Stomach (tissue), 8 donors: ENCODE measurements at regions not wholly inside any gene's neighbourhood (a gene's known extent, or its start where the extent isn't known, plus 50 kb on each side); places are given as distances from the start of the nearest gene placed in this dataset.

Experiments
- DNase-seq, 2 donors: peaks; one replicate each; pipeline versions ENCODE4 v3.0.0 to v3.0.0-alpha.2; 2013 to 2019
- H3K27ac ChIP-seq, 5 donors: fragments of 200-600 bp in 4 of 5; sonication (generic) in 4 of 5; one replicate each; pipeline ENCODE4 v1.5.1; 2013 to 2019; ENCODE audit warnings: mild to moderate bottlenecking in 1 of 5, moderate library complexity in 1 of 5
- H3K27me3 ChIP-seq, 3 donors: fragments of 200-600 bp; sonication (generic); one replicate each; pipeline ENCODE4 v1.5.1; 2017 to 2019; ENCODE audit warnings: mixed run types in 1 of 3
- H3K36me3 ChIP-seq, 4 donors: fragments of 200-600 bp; sonication (generic); 1 replicate in 3 of 4; 2 replicates in 1 of 4; pipeline ENCODE4 v1.5.1; 2016 to 2019
- H3K4me1 ChIP-seq, 4 donors: fragments of 200-600 bp; sonication (generic); one replicate each; pipeline ENCODE4 v1.5.1; 2016 to 2019
- H3K4me3 ChIP-seq, 4 donors: fragments of 200-600 bp; sonication (generic) in 3 of 4; one replicate each; pipeline ENCODE4 v1.5.1; 2016 to 2019; ENCODE audit warnings: mild to moderate bottlenecking in 1 of 4
- H3K9me3 ChIP-seq, 4 donors: fragments of 200-600 bp; sonication (generic); one replicate each; pipeline ENCODE4 v1.5.1; 2016 to 2019
- EP300 ChIP-seq: sonication (generic); formaldehyde crosslinking; IDR thresholded peaks from one replicate; pipeline ENCODE4 v1.6.1; 2017; ENCODE audit warnings: antibody characterized with exemption
- POLR2A ChIP-seq, 4 donors: fragments of 450-650 bp; IDR thresholded peaks; one replicate each; pipeline ENCODE4 v1.6.1; 2016; ENCODE audit warnings: antibody characterized with exemption in 4 of 4, control low read depth in 2 of 4, mild to moderate bottlenecking in 1 of 4, moderate library complexity in 1 of 4
- POLR2AphosphoS5 ChIP-seq, 3 donors: sonication (generic); formaldehyde crosslinking; IDR thresholded peaks; one replicate each; pipeline ENCODE4 v1.6.1; 2016; ENCODE audit warnings: antibody characterized with exemption in 3 of 3
- WGBS, 5 donors: extraction: QIAGEN DNeasy Blood & Tissue Kit in 3 of 5; methylation state at CpG; one replicate each; pipeline versions ENCODE4 v1.1.5 to v1.1.7; 2013 to 2018; 5-methylcytosine and 5-hydroxymethylcytosine counted together
- intact Hi-C: fragments of 100-400 bp; cut with DNase I; formaldehyde crosslinking; loops from one replicate; pipeline ENCODE4 v1.15.1; 2023; ENCODE audit warnings: low total_unique reads
- TF ChIP-seq, protein P1 (sequence below), 7 experiments: fragments of 450-650 bp in 4 of 7; fragments of 200-600 bp in 3 of 7; sonication (generic) in 3 of 7; IDR thresholded peaks; one replicate each; pipeline ENCODE4 v1.5.1; 2016 to 2019; ENCODE audit warnings: antibody characterized with exemption in 7 of 7, control low read depth in 2 of 7, mild to moderate bottlenecking in 1 of 7
- donor health status: healthy with polysubstance abuse.
- donor health status: Bipolar disorder and iron deficiency.
- donor health status: healthy.

DNA sequence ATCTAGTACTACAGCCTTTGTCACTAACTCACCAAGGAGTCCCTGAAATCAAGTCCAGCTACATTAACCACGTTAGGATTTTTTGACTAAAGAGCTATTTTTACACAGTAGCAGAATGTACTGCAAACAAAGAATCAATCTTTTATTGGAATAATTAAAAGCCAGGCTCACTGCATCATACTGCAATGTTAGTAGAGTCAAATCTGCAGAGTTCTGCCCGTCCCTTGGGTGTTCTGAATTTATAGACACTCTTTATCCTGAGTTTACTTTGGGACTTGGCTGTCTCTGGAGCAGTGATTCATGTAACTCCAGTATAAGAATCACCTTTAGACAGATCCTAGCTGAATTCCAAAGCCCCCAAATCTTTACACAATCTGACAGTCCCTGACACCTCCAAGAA is 127.9 kb upstream of the THSD7B start:
- Histone ChIP-seq H3K27ac (no peak overlapping the region), H3K36me3 (no peaks in the 10 kb centered on the region), H3K27me3 (no peaks in the 10 kb centered on the region), H3K4me3 (no peak overlapping the region), H3K9me3 (peaks cover 0 to 6% (median 0%) of the 10 kb centered on the region in 4 donors), H3K4me1 (no peaks in the 10 kb centered on the region)
- TF ChIP-seq, protein P1, sequence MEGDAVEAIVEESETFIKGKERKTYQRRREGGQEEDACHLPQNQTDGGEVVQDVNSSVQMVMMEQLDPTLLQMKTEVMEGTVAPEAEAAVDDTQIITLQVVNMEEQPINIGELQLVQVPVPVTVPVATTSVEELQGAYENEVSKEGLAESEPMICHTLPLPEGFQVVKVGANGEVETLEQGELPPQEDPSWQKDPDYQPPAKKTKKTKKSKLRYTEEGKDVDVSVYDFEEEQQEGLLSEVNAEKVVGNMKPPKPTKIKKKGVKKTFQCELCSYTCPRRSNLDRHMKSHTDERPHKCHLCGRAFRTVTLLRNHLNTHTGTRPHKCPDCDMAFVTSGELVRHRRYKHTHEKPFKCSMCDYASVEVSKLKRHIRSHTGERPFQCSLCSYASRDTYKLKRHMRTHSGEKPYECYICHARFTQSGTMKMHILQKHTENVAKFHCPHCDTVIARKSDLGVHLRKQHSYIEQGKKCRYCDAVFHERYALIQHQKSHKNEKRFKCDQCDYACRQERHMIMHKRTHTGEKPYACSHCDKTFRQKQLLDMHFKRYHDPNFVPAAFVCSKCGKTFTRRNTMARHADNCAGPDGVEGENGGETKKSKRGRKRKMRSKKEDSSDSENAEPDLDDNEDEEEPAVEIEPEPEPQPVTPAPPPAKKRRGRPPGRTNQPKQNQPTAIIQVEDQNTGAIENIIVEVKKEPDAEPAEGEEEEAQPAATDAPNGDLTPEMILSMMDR (IDR thresholded peaks at IDR 0.05): no peak
- TF ChIP-seq POLR2AphosphoS5 (IDR thresholded peaks at IDR 0.05) (no peak), POLR2A (IDR thresholded peaks at IDR 0.05) (no peak), EP300 (no peak)
- no peak for DNase-seq
- intact Hi-C loops: no loop called here
- 17 to 33% (median 31%) methylated on average over 2 of the region's 2 CpGs for whole genome bisulfite sequencing, 5 donors

DNA sequence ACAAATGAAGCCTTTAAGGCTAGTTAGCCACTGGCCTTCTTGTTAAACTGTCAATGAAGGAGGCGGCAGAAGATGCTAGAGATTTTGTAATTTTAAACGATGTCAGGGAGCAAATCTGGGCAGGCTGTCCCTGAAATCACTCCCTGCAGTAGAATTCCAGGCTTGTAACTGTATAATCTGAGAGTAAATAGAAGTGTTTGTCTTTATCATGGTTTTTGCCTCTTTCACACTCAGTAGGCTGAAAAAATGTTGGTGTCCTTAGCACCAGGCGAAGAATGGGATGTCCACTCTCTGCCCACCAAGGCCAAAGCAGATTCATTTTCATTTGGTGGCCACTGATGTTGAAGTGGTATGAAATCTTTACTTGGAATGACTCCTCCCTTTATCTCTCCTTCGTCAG is 136.9 kb upstream of the THSD7B start:
- Histone ChIP-seq H3K27me3 (no peaks in the 10 kb centered on the region), H3K36me3 (no peaks in the 10 kb centered on the region), H3K27ac (no peak overlapping the region), H3K9me3 (no peaks in the 10 kb centered on the region), H3K4me1 (no peaks in the 10 kb centered on the region), H3K4me3 (no peak overlapping the region)
- intact Hi-C loops: no loop called here
- no peak for TF ChIP-seq EP300
- no peak for TF ChIP-seq POLR2AphosphoS5 (IDR thresholded peaks at IDR 0.05)
- no peak for TF ChIP-seq POLR2A (IDR thresholded peaks at IDR 0.05)
- TF ChIP-seq, protein P1 (IDR thresholded peaks at IDR 0.05): no peak
- DNase-seq: no peak
- WGBS, 5 donors: 52 to 62% (median 58%) methylated on average over 4 of the region's 4 CpGs

DNA sequence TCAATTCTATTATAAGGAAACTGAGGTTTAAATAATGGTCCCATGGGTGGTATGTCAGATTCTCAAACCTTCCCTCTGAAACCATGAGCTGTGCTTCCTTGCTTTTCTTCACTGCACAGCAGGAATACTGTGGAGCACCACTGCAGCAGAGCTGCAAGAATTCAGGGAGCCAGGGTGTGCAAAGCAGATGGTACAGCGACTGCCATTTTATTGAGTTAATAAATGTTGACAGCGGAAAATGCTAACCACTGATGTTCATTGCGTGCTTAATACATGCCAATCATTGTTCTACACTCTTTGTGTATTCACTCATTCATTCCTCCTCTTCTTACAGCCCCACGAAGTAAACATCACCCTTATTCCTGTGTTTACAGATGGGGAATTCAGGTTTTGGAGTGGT is 152.2 kb upstream of the THSD7B start:
- DNase-seq: no peak

DNA sequence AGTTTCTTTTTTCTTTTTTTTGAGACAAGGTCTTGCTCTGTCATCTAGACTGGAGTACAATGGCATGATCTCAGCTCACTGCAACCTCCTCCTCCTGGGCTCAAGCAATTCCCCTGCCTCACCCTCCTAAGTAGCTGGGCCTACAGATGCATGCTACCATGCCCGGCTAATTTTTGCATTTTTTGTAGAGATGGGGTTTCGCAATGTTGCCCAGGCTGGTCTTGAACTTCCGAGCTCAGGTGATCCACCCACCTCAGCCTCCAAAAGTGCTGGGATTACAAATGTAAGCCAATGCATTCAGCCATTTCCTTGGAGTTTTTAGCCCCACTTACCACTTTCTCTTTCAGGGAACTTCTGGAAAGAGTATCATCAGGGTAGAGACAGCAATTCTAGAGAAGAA is 153.3 kb upstream of the THSD7B start:
- intact Hi-C loops: no loop called here
- H3K9me3 ChIP-seq: no peaks in the 10 kb centered on the region
- TF ChIP-seq POLR2AphosphoS5 (IDR thresholded peaks at IDR 0.05): no peak
- TF ChIP-seq, protein P1 (IDR thresholded peaks at IDR 0.05): no peak
- TF ChIP-seq EP300: no peak
- no peak for TF ChIP-seq POLR2A (IDR thresholded peaks at IDR 0.05)
- DNase-seq: no peak
- no peak overlapping the region for H3K27ac ChIP-seq
- H3K36me3 ChIP-seq: no peaks in the 10 kb centered on the region
- H3K4me1 ChIP-seq: no peaks in the 10 kb centered on the region
- H3K4me3 ChIP-seq: no peak overlapping the region
- WGBS, 5 donors: 88 to 94% (median 92%) methylated on average over 3 of the region's 3 CpGs
- no peaks in the 10 kb centered on the region for H3K27me3 ChIP-seq

More for the DNA sequence above, 152.2 kb upstream of the THSD7B start:
- intact Hi-C loops: no loop called here
- no peaks in the 10 kb centered on the region for H3K36me3 ChIP-seq
- no peak for TF ChIP-seq POLR2A (IDR thresholded peaks at IDR 0.05)
- TF ChIP-seq POLR2AphosphoS5 (IDR thresholded peaks at IDR 0.05): no peak
- TF ChIP-seq, protein P1 (IDR thresholded peaks at IDR 0.05): no peak
- TF ChIP-seq EP300: no peak
- H3K4me1 ChIP-seq: no peaks in the 10 kb centered on the region
- H3K27me3 ChIP-seq: no peaks in the 10 kb centered on the region
- H3K27ac ChIP-seq: no peak overlapping the region
- WGBS, 5 donors: 47 to 67% (median 55%) methylated on average over 4 of the region's 4 CpGs
- no peaks in the 10 kb centered on the region for H3K9me3 ChIP-seq
- H3K4me3 ChIP-seq: no peak overlapping the region
